GM12865 (cell line): ENCODE measurements at regions not wholly inside any gene's neighbourhood (a gene's known extent, or its start where the extent isn't known, plus 50 kb on each side); places are given as distances from the start of the nearest gene placed in this dataset.
"Not testable (repeated sequence)": the region's sequence is repeated elsewhere in the genome, so short reads cannot be mapped to it uniquely, and the experiment has no call there.

ENCODE experiments used
- DNase-seq: peaks from one replicate; pipeline ENCODE4 v3.0.0; 2010; ENCODE audit warnings: low read depth
- H3K4me3 ChIP-seq: 2 replicates; pipeline ENCODE4 v1.5.1; 2011; ENCODE audit warnings: mild to moderate bottlenecking, low read depth, low read length, control low read depth
- CTCF ChIP-seq: IDR thresholded peaks from 2 replicates; pipeline ENCODE4 v1.5.1; 2011; ENCODE audit warnings: low read length, control low read depth, low read depth, inconsistent platforms; ENCODE audit not compliant: insufficient read depth; ENCODE audit errors: missing control alignments

GRCh38 chr13:54513254-54513653, 1484.6 kb downstream of the OLFM4 start:
- TF ChIP-seq CTCF: no peak
- H3K4me3 ChIP-seq: no peak overlapping the region
- DNase-seq: no peak

- H3K4me3 ChIP-seq: no peak overlapping the region
- TF ChIP-seq CTCF: no peak
- no peak for DNase-seq
Measured at GRCh38 chr13:54536112-54536511, 1507.5 kb downstream of the OLFM4 start.

GRCh38 chr13:54563286-54563685, 1534.7 kb downstream of the OLFM4 start:
- no peak for TF ChIP-seq CTCF
- DNase-seq: no peak
- no peak overlapping the region for H3K4me3 ChIP-seq

GRCh38 chr13:54572037-54572436, 1543.4 kb downstream of the OLFM4 start:
- H3K4me3 ChIP-seq: not testable (repeated sequence)

GRCh38 chr13:54573186-54573585, 1544.6 kb downstream of the OLFM4 start:
- H3K4me3 ChIP-seq: no peak overlapping the region
- no peak for TF ChIP-seq CTCF
- DNase-seq: no peak

More at GRCh38 chr13:54572037-54572436, 1543.4 kb downstream of the OLFM4 start:
- not testable (repeated sequence) for DNase-seq

- H3K4me3 ChIP-seq: no peak overlapping the region
- no peak for DNase-seq
- no peak for TF ChIP-seq CTCF
Measured at GRCh38 chr13:54574791-54575190, 1546.2 kb downstream of the OLFM4 start.

- DNase-seq: no peak
- TF ChIP-seq CTCF: no peak
- H3K4me3 ChIP-seq: no peak overlapping the region
Measured at GRCh38 chr13:54591540-54591939, 1562.9 kb downstream of the OLFM4 start.
